OCI-LY7 (cell line): ENCODE measurements at regions not wholly inside any gene's neighbourhood (a gene's known extent, or its start where the extent isn't known, plus 50 kb on each side); places are given as distances from the start of the nearest gene placed in this dataset.

Experiments used
- CTCF ChIP-seq: fragments of 200-600 bp; sonication (generic); conservative IDR thresholded peaks from 2 replicates; pipeline ENCODE4 v1.5.1; 2014; ENCODE audit warnings: mild to moderate bottlenecking, antibody characterized with exemption, low read length, moderate library complexity, mixed read lengths
- EZH2phosphoT487 ChIP-seq: fragments of 200-600 bp; sonication (generic); IDR thresholded peaks from 2 replicates; pipeline ENCODE4 v1.6.1; 2018; ENCODE audit warnings: low read depth, borderline replicate concordance, mild to moderate bottlenecking, mixed run types, antibody characterized with exemption, low read length, moderate library complexity, mixed read lengths

- TF ChIP-seq CTCF (no peak), EZH2phosphoT487 (no peak)
Measured at GRCh38 chr6:6379573-6379972, 59.1 kb upstream of the F13A1 start.
